ENCODE measurements at regions not wholly inside any gene's neighbourhood (a gene's known extent, or its start where the extent isn't known, plus 50 kb on each side); places are given as distances from the start of the nearest gene placed in this dataset.

GRCh38 chr6:19327241-19327640, 509.9 kb upstream of the ID4 start:
- no peak for TF ChIP-seq POLR2A (IDR thresholded peaks at IDR 0.05)
- TF ChIP-seq, protein P1, sequence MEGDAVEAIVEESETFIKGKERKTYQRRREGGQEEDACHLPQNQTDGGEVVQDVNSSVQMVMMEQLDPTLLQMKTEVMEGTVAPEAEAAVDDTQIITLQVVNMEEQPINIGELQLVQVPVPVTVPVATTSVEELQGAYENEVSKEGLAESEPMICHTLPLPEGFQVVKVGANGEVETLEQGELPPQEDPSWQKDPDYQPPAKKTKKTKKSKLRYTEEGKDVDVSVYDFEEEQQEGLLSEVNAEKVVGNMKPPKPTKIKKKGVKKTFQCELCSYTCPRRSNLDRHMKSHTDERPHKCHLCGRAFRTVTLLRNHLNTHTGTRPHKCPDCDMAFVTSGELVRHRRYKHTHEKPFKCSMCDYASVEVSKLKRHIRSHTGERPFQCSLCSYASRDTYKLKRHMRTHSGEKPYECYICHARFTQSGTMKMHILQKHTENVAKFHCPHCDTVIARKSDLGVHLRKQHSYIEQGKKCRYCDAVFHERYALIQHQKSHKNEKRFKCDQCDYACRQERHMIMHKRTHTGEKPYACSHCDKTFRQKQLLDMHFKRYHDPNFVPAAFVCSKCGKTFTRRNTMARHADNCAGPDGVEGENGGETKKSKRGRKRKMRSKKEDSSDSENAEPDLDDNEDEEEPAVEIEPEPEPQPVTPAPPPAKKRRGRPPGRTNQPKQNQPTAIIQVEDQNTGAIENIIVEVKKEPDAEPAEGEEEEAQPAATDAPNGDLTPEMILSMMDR (IDR thresholded peaks at IDR 0.05): no peak
- no peak for TF ChIP-seq POLR2AphosphoS5 (IDR thresholded peaks at IDR 0.05)
- no peak for TF ChIP-seq EP300 (IDR thresholded peaks at IDR 0.05)

Data from sigmoid colon (tissue), 4 donors.